ENCODE measurements at regions not wholly inside any gene's neighbourhood (a gene's known extent, or its start where the extent isn't known, plus 50 kb on each side); places are given as distances from the start of the nearest gene placed in this dataset.

DNA sequence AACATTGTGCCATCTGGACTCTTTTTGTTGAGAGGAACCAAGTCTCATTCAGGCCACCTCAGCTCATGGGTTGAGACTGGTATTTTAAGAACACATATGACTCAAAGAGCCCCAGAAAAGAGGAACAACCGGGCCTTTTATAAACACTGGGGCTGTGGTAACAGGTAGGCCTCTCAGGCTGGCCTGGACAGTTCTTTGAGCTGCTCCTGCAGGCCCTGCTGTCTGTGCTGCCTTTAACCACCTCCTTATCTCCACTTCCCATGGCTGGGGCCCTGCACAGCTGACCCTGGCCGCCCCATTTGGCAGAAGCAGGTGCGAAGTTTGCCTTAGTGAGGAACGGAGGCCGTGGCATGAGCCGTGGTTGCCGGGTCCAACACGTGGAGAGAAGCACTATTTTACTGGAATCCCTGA is 163.3 kb downstream of the RHOU start:
- TF ChIP-seq YY1 (IDR thresholded peaks at IDR 0.05; ENCODE audit: insufficient read depth, insufficient read length), result no peak
- no peak for TF ChIP-seq ZNF274 (IDR thresholded peaks at IDR 0.05; ENCODE audit: low read depth, low read length)
- TF ChIP-seq SUZ12 (IDR thresholded peaks at IDR 0.05; ENCODE audit: extremely low read depth, insufficient read depth, insufficient read length), result no peak

All from NT2/D1 (cell line).